ENCODE measurements at regions not wholly inside any gene's neighbourhood (a gene's known extent, or its start where the extent isn't known, plus 50 kb on each side); places are given as distances from the start of the nearest gene placed in this dataset.
A peak's percentile ranks its signal among the peaks of the same experiment; 100 is the strongest.

DNA sequence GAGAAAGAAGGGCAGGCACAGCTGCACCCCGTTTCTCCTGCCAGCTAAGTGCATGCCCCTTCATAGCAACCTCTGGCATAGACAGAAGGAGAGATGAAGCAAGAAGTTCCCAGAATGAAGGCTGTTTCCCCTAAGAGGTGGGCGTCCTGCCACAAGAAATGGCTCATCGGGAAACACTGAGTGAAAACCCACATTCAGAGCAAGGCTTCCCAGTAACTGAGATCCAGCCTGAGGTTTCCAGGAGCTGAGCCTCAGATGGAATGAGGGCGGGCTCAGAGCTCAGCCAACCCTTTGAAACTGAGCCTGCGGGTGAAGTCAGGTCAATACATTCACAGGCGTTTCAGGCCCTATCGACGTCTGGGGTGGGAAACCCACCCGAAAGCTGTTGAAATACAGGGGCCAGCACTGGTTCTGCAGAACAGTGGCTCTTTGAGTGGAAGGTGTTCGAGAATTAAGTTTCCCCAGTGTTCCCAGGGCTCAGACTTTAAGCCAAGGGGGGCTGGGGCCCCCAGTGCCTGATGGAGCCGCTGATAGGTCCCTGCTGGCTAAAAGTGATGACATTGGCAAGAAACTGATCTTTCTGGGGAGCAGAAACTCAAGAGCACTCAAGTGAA, 510.2 kb downstream of the RPS24 start (continued):
- TF ChIP-seq, protein P1, sequence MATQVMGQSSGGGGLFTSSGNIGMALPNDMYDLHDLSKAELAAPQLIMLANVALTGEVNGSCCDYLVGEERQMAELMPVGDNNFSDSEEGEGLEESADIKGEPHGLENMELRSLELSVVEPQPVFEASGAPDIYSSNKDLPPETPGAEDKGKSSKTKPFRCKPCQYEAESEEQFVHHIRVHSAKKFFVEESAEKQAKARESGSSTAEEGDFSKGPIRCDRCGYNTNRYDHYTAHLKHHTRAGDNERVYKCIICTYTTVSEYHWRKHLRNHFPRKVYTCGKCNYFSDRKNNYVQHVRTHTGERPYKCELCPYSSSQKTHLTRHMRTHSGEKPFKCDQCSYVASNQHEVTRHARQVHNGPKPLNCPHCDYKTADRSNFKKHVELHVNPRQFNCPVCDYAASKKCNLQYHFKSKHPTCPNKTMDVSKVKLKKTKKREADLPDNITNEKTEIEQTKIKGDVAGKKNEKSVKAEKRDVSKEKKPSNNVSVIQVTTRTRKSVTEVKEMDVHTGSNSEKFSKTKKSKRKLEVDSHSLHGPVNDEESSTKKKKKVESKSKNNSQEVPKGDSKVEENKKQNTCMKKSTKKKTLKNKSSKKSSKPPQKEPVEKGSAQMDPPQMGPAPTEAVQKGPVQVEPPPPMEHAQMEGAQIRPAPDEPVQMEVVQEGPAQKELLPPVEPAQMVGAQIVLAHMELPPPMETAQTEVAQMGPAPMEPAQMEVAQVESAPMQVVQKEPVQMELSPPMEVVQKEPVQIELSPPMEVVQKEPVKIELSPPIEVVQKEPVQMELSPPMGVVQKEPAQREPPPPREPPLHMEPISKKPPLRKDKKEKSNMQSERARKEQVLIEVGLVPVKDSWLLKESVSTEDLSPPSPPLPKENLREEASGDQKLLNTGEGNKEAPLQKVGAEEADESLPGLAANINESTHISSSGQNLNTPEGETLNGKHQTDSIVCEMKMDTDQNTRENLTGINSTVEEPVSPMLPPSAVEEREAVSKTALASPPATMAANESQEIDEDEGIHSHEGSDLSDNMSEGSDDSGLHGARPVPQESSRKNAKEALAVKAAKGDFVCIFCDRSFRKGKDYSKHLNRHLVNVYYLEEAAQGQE (IDR thresholded peaks at IDR 0.05; ENCODE audit: low read depth, low read length): no peak
- TF ChIP-seq, protein P2, sequence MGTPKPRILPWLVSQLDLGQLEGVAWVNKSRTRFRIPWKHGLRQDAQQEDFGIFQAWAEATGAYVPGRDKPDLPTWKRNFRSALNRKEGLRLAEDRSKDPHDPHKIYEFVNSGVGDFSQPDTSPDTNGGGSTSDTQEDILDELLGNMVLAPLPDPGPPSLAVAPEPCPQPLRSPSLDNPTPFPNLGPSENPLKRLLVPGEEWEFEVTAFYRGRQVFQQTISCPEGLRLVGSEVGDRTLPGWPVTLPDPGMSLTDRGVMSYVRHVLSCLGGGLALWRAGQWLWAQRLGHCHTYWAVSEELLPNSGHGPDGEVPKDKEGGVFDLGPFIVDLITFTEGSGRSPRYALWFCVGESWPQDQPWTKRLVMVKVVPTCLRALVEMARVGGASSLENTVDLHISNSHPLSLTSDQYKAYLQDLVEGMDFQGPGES (IDR thresholded peaks at IDR 0.05; ENCODE audit: low read depth, low read length): no peak
- no peak for TF ChIP-seq TCF12 (IDR thresholded peaks at IDR 0.05)
- TF ChIP-seq RAD21 (IDR thresholded peaks at IDR 0.05; ENCODE audit: low read length): no peak

DNA sequence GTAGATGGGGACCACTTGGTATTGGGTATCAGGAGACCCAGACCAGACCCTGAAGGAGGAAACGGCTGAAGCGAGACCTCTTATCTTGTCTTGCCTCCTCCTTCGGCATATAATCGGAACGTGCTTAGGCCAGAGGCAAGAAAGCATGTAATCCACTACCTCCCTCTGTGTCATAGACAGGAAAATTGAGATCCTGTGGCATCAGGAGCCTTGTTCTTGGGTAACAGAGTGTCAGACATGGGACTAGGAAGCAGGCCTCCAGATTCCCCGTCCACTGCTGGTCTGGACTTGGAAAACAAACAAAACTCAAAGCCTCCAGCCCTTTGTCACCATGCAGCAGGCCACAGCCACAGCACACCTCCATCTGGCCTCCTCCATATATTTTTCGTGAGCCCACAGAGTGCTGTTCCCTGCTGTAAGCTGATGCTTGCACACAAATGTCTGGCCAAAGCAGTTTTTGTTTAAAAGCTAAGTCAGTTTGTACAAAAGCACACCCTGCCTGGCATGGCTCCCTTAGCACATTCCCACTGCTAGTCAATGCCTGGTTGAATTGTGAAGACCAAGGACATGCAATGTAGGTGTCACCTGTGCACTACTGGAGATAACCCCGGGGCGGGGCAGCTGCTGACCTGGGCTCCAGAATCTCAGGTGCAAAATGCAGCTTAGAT, 510.9 kb downstream of the RPS24 start:
- TF ChIP-seq TCF12 (IDR thresholded peaks at IDR 0.05): no peak
- TF ChIP-seq GATA2 (CRISPR knock-in tag; IDR thresholded peaks at IDR 0.05): no peak
- Histone ChIP-seq H3K27ac (ENCODE audit: low read depth in 2 of 2, low read length in 1 of 2) (no peak overlapping the region), H3K9me2 (no peaks in the 10 kb centered on the region), H3K36me3 (replicated peaks in 1 of 2; ENCODE audit: control insufficient read depth in 1 of 2, insufficient read depth in 2 of 2, low read length in 1 of 2) (no peaks in the 10 kb centered on the region), H3K9ac (no peak overlapping the region), H3K4me1 (ENCODE audit: control insufficient read depth in 1 of 2, insufficient read depth in 2 of 2, low read depth in 1 of 2, low read length in 1 of 2) (peaks cover 0 to 22% of the 10 kb centered on the region in 2 experiments; a peak in 1 of 4 replicates), H3F3A (replicated peaks; ENCODE audit: insufficient read depth) (no peaks in the 10 kb centered on the region), H3K79me2 (ENCODE audit: insufficient read depth) (no peaks in the 10 kb centered on the region), H2AFZ (ENCODE audit: low read depth) (no peak overlapping the region), H3K27me3 (ENCODE audit: insufficient read depth) (no peaks in the 10 kb centered on the region), H3K4me2 (no peak overlapping the region), H3K4me3 (ENCODE audit: low read depth in 2 of 2, low read length in 1 of 2) (no peak overlapping the region), H3K9me3 (no peaks in the 10 kb centered on the region), H4K20me1 (ENCODE audit: insufficient read depth) (no peaks in the 10 kb centered on the region)
- 81% methylated on average over 9 of the region's 9 CpGs for WGBS (ENCODE audit: low lambda C conversion rate)
- DNase-seq: no peak
- ChIA-PET CTCF (interaction anchor here (1.3 kb wide), 1 partner anchor 22 kb away, joined by 4 read pairs; no protein-coding TSS in a partner anchor), POLR2A (no interaction called here)

DNA sequence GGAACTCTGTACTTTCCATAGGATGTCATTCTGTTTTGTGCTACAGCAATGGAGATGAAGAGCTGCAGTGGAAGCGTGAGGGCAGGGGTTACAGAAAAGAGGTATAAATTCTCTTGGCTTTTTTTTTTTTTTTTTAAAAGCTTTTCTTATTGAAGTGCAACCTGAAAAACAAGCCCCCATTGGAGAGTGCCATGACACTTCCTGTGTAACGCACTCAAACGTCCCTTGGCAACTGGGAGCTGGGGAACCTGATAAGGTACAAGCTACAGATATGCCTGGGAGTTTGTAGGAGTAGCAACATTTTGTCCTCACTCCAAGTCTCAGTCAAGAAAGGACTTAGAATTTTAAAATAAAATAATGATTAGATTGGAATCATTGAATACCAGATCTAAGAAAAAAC, 512.1 kb downstream of the RPS24 start:
- Histone ChIP-seq H4K20me1 (ENCODE audit: insufficient read depth) (no peaks in the 10 kb centered on the region), H3K9me2 (no peaks in the 10 kb centered on the region), H3K27me3 (ENCODE audit: insufficient read depth) (no peaks in the 10 kb centered on the region), H3K9ac (no peak overlapping the region), H3F3A (replicated peaks; ENCODE audit: insufficient read depth) (no peaks in the 10 kb centered on the region), H2AFZ (ENCODE audit: low read depth) (no peak overlapping the region), H3K9me3 (no peaks in the 10 kb centered on the region), H3K79me2 (ENCODE audit: insufficient read depth) (no peaks in the 10 kb centered on the region), H3K27ac (ENCODE audit: low read depth in 2 of 2, low read length in 1 of 2) (no peak overlapping the region), H3K36me3 (replicated peaks in 1 of 2; ENCODE audit: control insufficient read depth in 1 of 2, insufficient read depth in 2 of 2, low read length in 1 of 2) (no peaks in the 10 kb centered on the region), H3K4me2 (no peak overlapping the region), H3K4me1 (ENCODE audit: control insufficient read depth in 1 of 2, insufficient read depth in 2 of 2, low read depth in 1 of 2, low read length in 1 of 2) (peaks cover 0 to 22% of the 10 kb centered on the region in 2 experiments; a peak in 1 of 4 replicates), H3K4me3 (ENCODE audit: low read depth in 2 of 2, low read length in 1 of 2) (no peak overlapping the region)
- WGBS (ENCODE audit: low lambda C conversion rate): 83% methylated on average over 3 of the region's 3 CpGs
- TF ChIP-seq EZH2phosphoT487 (IDR thresholded peaks at IDR 0.05; ENCODE audit: borderline replicate concordance, low read depth) (no peak), YY1 (IDR thresholded peaks at IDR 0.05; ENCODE audit: low read depth) (peak; percentile 56; the same call in 1 of the 2 replicates), GABPA (IDR thresholded peaks at IDR 0.05; ENCODE audit: low read depth) (peak; percentile 56), EP300 (IDR thresholded peaks at IDR 0.05; ENCODE audit: borderline replicate concordance in 1 of 2, low read depth in 1 of 2, low read length in 1 of 2) (no peak), ELF1 (IDR thresholded peaks at IDR 0.05) (no peak), TAF1 (IDR thresholded peaks at IDR 0.05; ENCODE audit: borderline replicate concordance, low read depth, low read length) (no peak), MEF2A (IDR thresholded peaks at IDR 0.05; ENCODE audit: borderline replicate concordance, low read depth) (no peak)
- TF ChIP-seq, protein P3, sequence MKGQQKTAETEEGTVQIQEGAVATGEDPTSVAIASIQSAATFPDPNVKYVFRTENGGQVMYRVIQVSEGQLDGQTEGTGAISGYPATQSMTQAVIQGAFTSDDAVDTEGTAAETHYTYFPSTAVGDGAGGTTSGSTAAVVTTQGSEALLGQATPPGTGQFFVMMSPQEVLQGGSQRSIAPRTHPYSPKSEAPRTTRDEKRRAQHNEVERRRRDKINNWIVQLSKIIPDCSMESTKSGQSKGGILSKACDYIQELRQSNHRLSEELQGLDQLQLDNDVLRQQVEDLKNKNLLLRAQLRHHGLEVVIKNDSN (IDR thresholded peaks at IDR 0.05; ENCODE audit: borderline replicate concordance, low read depth): no peak
- ChIA-PET POLR2A (no interaction called here), CTCF (interaction anchor here (1.3 kb wide), 1 partner anchor 21 kb away, joined by 4 read pairs; no protein-coding TSS in a partner anchor)
- no peak for DNase-seq
